ENCODE measurements at regions not wholly inside any gene's neighbourhood (a gene's known extent, or its start where the extent isn't known, plus 50 kb on each side); places are given as distances from the start of the nearest gene placed in this dataset.

- Histone ChIP-seq H3K36me3 (replicated peaks; ENCODE audit: low read depth, low read length) (no peaks in the 10 kb centered on the region), H3K4me1 (ENCODE audit: low read length) (no peaks in the 10 kb centered on the region), H3K4me2 (ENCODE audit: low read length) (no peak overlapping the region), H4K20me1 (ENCODE audit: insufficient read depth, low read length) (no peaks in the 10 kb centered on the region), H2AFZ (ENCODE audit: low read depth, low read length) (no peak overlapping the region), H3K9ac (ENCODE audit: low read length) (no peak overlapping the region), H3K9me3 (ENCODE audit: insufficient read depth, low read length) (no peaks in the 10 kb centered on the region), H3K27ac (ENCODE audit: low read length) (no peak overlapping the region), H3K27me3 (ENCODE audit: low read depth, low read length) (no peaks in the 10 kb centered on the region), H3K79me2 (ENCODE audit: low read length) (no peaks in the 10 kb centered on the region), H3K4me3 (ENCODE audit: low read length) (no peak overlapping the region)
- TF ChIP-seq EZH2phosphoT487 (IDR thresholded peaks at IDR 0.05; ENCODE audit: low read depth): no peak
- TF ChIP-seq CTCF (IDR thresholded peaks at IDR 0.05; ENCODE audit: low read depth, low read length): no peak
Measured at GRCh38 chr13:76762721-76763120, 123.5 kb downstream of the KCTD12 start.

- H3K27ac ChIP-seq (ENCODE audit: low read length): no peak overlapping the region
- H3K27me3 ChIP-seq (ENCODE audit: low read depth, low read length): peaks cover 3% of the 10 kb centered on the region; the same call in 1 of the 2 replicates
- H3K4me1 ChIP-seq (ENCODE audit: low read length): no peaks in the 10 kb centered on the region
- H3K36me3 ChIP-seq (replicated peaks; ENCODE audit: low read depth, low read length): no peaks in the 10 kb centered on the region
- H3K4me2 ChIP-seq (ENCODE audit: low read length): no peak overlapping the region
- TF ChIP-seq CTCF (IDR thresholded peaks at IDR 0.05; ENCODE audit: low read depth, low read length): no peak
- no peak for TF ChIP-seq EZH2phosphoT487 (IDR thresholded peaks at IDR 0.05; ENCODE audit: low read depth)
- H3K9ac ChIP-seq (ENCODE audit: low read length): no peak overlapping the region
- H2AFZ ChIP-seq (ENCODE audit: low read depth, low read length): no peak overlapping the region
- H3K79me2 ChIP-seq (ENCODE audit: low read length): no peaks in the 10 kb centered on the region
- H4K20me1 ChIP-seq (ENCODE audit: insufficient read depth, low read length): no peaks in the 10 kb centered on the region
- H3K4me3 ChIP-seq (ENCODE audit: low read length): no peak overlapping the region
- no peaks in the 10 kb centered on the region for H3K9me3 ChIP-seq (ENCODE audit: insufficient read depth, low read length)
Measured at GRCh38 chr13:76759877-76760276, 126.3 kb downstream of the KCTD12 start.

- H3K36me3 ChIP-seq (replicated peaks; ENCODE audit: low read depth, low read length): no peaks in the 10 kb centered on the region
Measured at GRCh38 chr13:76758738-76759137, 127.5 kb downstream of the KCTD12 start.

GRCh38 chr13:76758257-76758656, 127.9 kb downstream of the KCTD12 start:
- no peak for TF ChIP-seq CTCF (IDR thresholded peaks at IDR 0.05; ENCODE audit: low read depth, low read length)
- TF ChIP-seq EZH2phosphoT487 (IDR thresholded peaks at IDR 0.05; ENCODE audit: low read depth): no peak
- Histone ChIP-seq H2AFZ (ENCODE audit: low read depth, low read length) (no peak overlapping the region), H3K4me1 (ENCODE audit: low read length) (no peaks in the 10 kb centered on the region), H3K27ac (ENCODE audit: low read length) (no peak overlapping the region), H3K4me3 (ENCODE audit: low read length) (no peak overlapping the region), H3K9me3 (ENCODE audit: insufficient read depth, low read length) (no peaks in the 10 kb centered on the region), H3K9ac (ENCODE audit: low read length) (no peak overlapping the region), H4K20me1 (ENCODE audit: insufficient read depth, low read length) (no peaks in the 10 kb centered on the region), H3K36me3 (replicated peaks; ENCODE audit: low read depth, low read length) (no peaks in the 10 kb centered on the region), H3K27me3 (ENCODE audit: low read depth, low read length) (peaks cover 3% of the 10 kb centered on the region; the same call in 1 of the 2 replicates), H3K4me2 (ENCODE audit: low read length) (no peak overlapping the region), H3K79me2 (ENCODE audit: low read length) (no peaks in the 10 kb centered on the region)

More at GRCh38 chr13:76758738-76759137, 127.5 kb downstream of the KCTD12 start:
- Histone ChIP-seq H3K4me2 (ENCODE audit: low read length) (no peak overlapping the region), H3K9ac (ENCODE audit: low read length) (no peak overlapping the region), H3K79me2 (ENCODE audit: low read length) (no peaks in the 10 kb centered on the region), H2AFZ (ENCODE audit: low read depth, low read length) (no peak overlapping the region), H3K4me1 (ENCODE audit: low read length) (no peaks in the 10 kb centered on the region), H3K4me3 (ENCODE audit: low read length) (no peak overlapping the region), H3K9me3 (ENCODE audit: insufficient read depth, low read length) (no peaks in the 10 kb centered on the region), H3K27me3 (ENCODE audit: low read depth, low read length) (peaks cover 3% of the 10 kb centered on the region; the same call in 1 of the 2 replicates), H4K20me1 (ENCODE audit: insufficient read depth, low read length) (no peaks in the 10 kb centered on the region), H3K27ac (ENCODE audit: low read length) (no peak overlapping the region)
- TF ChIP-seq EZH2phosphoT487 (IDR thresholded peaks at IDR 0.05; ENCODE audit: low read depth) (no peak), CTCF (IDR thresholded peaks at IDR 0.05; ENCODE audit: low read depth, low read length) (no peak)
